NCI-H345 (cell line): ENCODE measurements at regions not wholly inside any gene's neighbourhood (a gene's known extent, or its start where the extent isn't known, plus 50 kb on each side); places are given as distances from the start of the nearest gene placed in this dataset.
"Not testable (repeated sequence)": the region's sequence is repeated elsewhere in the genome, so short reads cannot be mapped to it uniquely, and the experiment has no call there.

Experiments used
- DNase-seq: peaks from one replicate; lab custom pipeline; 2025; lab: John Stamatoyannopoulos, UW

DNA sequence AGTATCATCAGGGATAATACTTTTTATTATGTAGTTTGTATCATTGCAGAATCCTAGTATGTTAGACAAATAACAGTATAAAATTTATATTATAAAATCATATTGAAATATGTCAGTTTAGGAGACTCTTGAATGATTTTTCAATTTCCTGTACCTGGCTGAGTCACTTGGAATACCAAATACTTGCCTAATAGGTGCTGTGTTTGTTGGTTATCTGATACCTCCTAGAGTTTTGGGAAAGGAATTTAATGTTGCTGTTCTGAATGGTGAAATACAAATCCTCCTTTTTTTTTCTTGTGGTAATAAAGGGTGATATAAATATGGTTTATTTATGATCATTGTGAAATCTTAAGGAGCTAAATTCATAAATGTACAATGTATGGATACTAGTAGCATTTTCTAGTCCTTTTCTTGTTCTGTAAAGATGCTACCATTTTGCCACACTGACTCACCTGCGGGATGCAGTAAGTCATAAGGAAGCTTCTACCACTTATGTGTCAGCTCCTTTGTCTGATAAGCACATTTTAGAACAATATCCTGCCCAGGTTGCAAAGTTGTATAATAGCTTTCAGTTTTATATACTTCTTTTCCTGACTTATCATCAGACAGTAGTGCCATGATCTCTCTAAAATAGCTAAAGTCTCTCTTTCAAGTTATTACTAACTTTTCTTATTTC lies 465.5 kb downstream of the XIRP2 start:
- DNase-seq: no peak

DNA sequence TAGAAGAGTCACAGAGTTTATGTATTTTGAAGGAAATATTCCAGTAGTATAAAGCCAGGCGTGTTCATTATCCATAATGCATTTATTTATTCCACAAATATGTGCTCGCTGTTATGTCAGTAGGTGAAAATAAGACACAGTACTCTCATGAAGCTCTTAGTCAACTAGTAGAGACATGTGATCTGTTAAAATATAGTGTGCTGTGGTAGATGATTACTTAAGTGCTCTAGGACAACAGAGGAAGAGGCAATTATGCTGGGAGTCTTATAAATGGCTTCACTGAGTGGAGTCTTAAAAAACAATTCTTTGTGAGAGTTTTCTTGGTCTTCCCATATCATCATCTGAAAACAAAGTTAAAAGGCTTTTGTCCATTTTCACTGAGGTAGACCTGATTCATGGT lies 457.3 kb downstream of the XIRP2 start:
- DNase-seq: no peak

DNA sequence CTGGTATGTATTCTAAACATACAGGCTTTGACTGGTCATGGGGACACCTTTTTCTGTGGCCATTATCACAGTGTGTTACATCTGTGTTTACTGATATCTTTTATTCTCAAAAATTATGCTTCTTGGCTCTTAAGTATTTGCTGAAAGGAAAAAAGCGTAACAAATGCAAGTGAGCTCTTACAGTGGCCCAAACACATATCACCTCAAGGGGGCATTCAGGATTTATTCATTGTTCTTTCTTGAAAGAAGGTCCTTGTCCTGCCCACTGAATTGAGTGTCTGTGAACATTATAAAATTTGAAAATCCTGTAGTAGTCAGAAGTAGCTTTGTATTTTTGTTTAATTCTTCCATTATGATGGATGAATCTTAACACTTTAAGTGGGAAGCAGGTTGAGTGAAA lies 454.5 kb downstream of the XIRP2 start:
- peak; percentile 47 for DNase-seq

DNA sequence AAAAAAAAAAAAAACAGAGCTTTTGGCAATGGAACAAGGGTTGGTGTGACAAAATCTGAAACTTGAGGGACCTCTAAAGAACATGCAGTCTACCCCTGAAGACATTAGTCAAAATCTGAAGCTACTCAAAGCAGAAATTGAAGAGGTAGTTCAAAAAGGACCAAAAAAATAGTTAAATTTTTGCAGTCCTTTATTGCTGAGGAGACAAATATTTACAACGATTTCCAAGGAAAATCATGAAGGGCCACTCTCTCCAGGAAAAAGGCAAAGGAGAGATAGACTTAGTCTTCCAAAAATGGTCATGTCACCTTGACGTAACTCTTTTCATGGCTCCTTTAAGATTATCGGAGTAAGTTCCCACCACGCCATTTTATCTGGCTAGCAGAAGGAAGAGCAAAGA lies 452.0 kb downstream of the XIRP2 start:
- no peak for DNase-seq

DNA sequence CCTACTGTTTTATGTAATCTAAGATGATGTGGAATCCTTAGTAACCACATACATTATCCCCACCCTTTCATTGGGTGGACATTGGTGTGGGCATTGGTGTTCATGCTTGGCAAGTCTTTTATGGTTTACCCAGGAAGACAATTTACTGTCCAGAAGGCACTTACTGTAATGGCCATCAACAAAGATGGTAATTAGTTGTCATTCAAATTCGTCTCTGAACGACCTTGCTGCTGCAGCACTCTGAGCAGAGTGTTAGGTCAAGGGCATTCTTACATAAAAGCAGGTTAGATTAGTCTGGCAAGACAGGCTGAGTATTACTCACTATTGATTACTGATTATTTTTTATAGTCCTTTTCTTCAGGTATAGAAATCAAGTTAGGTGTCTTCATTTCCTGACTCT lies 447.9 kb downstream of the XIRP2 start:
- no peak for DNase-seq

DNA sequence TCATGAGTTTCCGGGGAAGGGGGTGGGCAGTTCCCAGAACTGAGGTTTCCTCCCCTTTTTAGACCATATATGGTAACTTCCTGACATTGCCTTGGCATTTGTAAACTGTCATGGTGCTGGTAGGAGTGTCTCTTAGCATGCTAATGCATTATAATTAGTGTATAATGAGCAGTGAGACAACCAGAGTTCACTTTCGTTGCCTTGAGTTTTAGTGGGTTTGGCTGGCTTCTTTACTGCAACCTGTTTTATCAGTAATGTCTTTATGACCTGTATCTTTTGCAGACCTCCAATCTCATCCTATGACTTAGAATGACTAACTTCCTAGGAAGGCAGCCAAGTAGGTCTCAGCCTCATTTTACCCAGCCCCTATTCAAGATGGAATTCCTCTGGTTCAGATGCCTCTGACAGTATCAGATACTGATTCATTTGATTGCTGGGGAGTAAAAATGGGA lies 447.3 kb downstream of the XIRP2 start:
- no peak for DNase-seq

DNA sequence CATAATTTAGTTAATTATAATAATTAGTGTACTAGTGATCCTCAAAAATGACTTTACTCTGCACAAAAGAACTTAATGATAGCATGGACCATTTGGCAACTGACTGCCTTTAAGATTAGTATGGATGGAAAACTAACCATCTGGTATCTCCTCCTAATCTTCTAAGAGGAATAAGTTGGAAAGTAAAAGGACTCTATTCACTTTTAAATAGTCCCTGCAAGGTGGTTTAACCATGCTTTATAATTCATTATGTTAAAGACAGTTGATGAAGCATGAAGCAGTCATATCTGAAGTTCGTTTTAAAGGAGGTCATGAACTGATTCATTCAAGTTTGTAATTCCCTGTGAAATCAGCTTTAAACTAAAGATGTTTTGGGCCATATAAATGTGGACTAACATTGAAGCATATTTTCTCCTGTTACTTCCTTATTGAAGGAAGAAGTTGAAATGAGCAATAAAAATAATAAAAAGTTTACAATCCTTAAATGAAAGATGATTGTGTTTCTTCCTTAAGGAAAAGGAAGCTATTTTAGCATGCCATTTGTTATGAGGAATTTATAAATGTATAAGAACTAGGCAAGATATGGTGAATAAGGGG lies 446.0 kb downstream of the XIRP2 start:
- DNase-seq: no peak

DNA sequence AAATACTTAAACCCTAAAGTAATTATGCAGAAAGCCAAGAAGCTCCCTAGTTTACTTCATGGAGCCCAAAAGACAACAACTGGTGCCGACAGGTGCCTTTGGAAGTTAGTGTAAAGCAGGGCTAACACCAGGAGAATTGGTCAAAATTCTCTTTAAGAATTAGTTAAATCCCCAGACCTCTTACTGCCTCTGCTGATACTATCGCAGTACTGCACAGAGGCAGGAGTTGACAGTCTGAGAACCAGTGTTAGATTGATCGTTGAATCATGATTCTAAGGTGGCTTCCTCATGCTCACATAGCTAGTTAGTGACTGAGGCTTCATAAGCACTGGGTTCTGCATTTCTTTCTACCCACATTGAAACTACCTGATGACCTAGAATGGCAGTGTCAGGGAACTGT lies 445.0 kb downstream of the XIRP2 start:
- DNase-seq: no peak

DNA sequence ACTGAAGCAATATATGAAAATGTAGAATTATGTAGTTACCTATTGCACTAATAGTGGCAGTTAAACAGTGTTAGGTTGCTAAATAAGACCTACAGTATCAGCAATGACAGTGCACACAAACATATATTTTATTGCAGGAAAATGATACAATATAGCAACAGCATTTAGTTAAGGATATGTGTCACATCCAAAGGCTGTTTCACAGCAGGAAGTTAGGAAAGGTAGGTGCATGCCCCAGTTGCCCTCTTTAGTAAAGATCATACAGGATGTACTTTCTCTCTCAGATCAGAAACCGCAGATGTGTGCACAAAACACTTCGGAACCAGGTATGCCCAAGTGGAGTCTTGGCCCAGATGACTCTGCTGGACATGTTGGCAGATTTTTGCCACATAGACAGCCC lies 444.1 kb downstream of the XIRP2 start:
- DNase-seq: no peak

DNA sequence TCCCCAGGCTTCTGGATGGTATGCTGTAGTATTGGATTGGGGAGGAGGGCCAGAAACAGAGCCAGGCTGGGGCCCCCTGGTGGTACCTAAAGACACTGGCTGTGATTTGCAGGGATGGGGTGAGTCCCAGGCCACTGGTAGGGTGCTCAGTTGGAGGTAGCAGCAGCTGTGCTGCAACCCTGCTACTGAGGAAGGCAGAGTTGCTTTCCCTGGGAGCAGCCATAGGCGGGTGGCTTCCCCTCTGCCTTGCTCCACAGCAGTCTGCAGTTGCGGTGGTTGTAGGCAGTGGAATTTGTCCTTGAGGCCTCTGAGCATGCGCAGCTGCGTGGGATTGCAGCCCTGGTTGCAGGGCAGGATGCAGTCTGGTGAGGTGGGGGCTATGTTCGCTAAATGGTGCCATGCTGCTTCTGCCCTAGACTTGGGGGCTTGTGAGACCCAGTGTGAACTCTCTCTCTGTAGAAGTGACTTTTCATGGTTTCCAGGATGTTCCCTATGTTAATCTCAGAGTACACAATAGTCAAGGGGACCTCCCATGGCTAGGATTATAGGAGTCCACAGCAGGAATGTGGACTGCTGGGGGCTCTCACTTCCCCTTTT lies 443.5 kb downstream of the XIRP2 start:
- no peak for DNase-seq

DNA sequence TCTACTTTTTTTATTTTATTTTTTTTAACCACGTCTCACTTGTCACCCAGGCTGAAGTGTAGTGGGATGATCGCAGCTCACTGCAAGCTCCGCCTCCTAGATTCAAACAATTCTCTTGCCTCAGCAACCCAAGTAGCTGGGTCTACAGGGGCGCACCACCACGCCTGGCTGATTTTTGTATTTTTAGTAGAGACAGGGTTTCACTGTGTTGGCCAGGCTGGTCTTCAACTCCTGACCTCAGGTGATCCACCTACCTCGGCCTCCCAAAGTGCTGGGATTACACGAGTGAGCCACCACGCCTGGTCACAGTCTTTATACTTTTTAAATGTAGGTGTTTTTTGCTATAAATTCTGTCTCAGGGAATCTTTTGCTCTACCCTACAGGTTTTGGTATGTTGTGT lies 440.5 kb downstream of the XIRP2 start:
- DNase-seq: not testable (repeated sequence)

DNA sequence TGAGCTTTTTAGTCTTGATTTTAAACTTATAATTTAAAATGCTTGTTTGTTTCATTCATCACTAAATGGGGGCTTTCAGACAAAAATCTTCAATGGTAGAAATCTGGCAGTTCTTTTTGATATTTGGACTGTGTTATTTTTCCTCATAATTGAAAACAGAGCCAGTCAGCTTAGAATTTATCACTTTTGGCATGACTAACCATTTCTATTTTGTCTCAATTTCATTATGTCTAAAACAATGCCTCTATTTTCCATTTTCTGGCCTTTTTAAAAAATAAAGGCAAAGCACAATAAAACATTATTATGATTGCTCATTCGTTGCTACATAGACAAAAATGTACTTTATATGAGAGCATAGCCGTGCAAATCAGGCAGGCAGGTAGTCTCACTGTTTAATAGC lies 434.5 kb downstream of the XIRP2 start:
- no peak for DNase-seq

DNA sequence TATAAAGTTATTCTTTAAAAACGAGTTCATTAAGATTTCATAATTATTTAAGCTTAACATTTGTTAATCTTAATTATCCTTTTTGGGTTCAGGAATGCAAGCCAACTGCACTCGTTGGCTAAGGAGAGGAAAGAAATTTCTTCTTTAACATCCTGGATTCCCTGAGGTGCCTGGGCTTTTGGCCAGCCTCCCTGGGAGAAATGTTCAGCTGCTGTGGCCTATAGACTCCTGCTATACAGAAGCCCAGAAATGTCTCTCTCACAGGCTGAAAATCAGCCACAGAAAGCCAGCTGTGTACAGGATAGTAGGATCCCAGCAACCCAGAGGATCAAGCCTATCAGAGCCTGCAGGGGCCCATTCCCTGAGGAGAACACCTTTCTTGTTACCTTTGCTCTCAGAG lies 430.3 kb downstream of the XIRP2 start:
- no peak for DNase-seq

DNA sequence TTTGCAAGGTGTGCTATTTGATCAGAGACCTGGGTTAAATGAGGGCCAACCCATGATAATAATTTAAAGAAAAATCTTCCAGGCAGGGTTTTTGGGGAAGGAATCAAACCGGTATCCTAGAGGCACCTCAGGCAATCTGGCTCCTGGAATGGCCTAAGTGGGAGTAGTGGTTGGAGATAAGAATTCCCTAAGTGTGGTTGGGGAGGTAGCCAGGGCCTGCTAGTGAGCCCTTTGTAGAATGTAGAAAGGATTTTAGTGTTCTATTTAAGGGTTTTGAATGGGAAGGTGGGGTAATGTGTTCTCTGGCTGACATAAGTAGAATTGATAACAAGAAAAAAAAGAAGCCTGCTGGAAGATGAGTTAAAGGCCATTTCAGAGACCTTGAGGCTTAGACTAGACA lies 422.2 kb downstream of the XIRP2 start:
- no peak for DNase-seq
